HCT116 (cell line): ENCODE measurements at regions not wholly inside any gene's neighbourhood (a gene's known extent, or its start where the extent isn't known, plus 50 kb on each side); places are given as distances from the start of the nearest gene placed in this dataset.

Experiments used
- ATAC-seq: fragments of 200-7000 bp; cut with Tn5 transposase; 2 replicates; pipeline ENCODE4 v1.9.1; 2020; ENCODE audit warnings: mild to moderate bottlenecking, moderate library complexity
- BruUV-seq: library from RNA; stranded (reverse); fragments of 400-500 nt; replicated peaks from 2 replicates; lab custom pipeline; 2021; lab: Mats Ljungman, UMichigan
- CTCF ChIA-PET: fragments of 300-600 bp; sonication (Branson Sonifier 250); formaldehyde crosslinking; loops from one replicate; lab custom pipeline; 2021; ENCODE audit warnings: antibody characterized with exemption; lab: Charles Lee
- POLR2A ChIA-PET: fragments of 300-600, 350-600 bp; sonication (Branson Sonifier 250); formaldehyde crosslinking; loops from one replicate; lab custom pipeline; 2021; ENCODE audit warnings: antibody characterized with exemption; lab: Charles Lee
- RAD21 ChIA-PET, 2 experiments: fragments of 300-600 bp; sonication (Branson Sonifier 250); formaldehyde crosslinking; loops; one replicate each; lab custom pipeline; 2023; ENCODE audit warnings: low total read pairs in 2 of 2; ENCODE audit not compliant: uncharacterized antibody in 2 of 2, unreplicated experiment in 2 of 2, low non-redundant PET in 1 of 2; lab: Charles Lee
- DNase-seq: peaks from one replicate; pipeline ENCODE4 v3.0.0-alpha.2; 2010; ENCODE audit warnings: low read depth, low spot score
- H2AFZ ChIP-seq: fragments of 200-600 bp; shearing (Covaris generic), sonication (generic); 2 replicates; pipeline ENCODE4 v1.6.1; 2017; ENCODE audit warnings: low read depth, mixed run types, mixed read lengths, antibody characterized with exemption, low read length; ENCODE audit not compliant: poor library complexity, severe bottlenecking
- H3K27ac ChIP-seq: 2 replicates; pipeline ENCODE4 v1.5.1; 2012; ENCODE audit warnings: low read depth, low read length
- H3K27me3 ChIP-seq: fragments of 200-600 bp; sonication (generic); 2 replicates; pipeline ENCODE4 v1.6.1; 2016; ENCODE audit warnings: mixed run types, low read length, mixed read lengths; ENCODE audit not compliant: insufficient read depth
- H3K36me3 ChIP-seq, 2 experiments: fragments of 200-500 bp in 1 of 2; fragments of 200-600 bp in 1 of 2; sonication (Bioruptor generic) in 1 of 2; sonication (generic) in 1 of 2; 2 replicates each; pipeline versions ENCODE4 v1.5.1 to v1.6.1; 2014 to 2016; ENCODE audit warnings: low read length in 2 of 2, inconsistent platforms in 1 of 2, mixed read lengths in 1 of 2, mixed run types in 1 of 2; ENCODE audit not compliant: insufficient read depth in 2 of 2, control insufficient read depth in 1 of 2
- H3K4me1 ChIP-seq, 2 experiments: fragments of 200-600 bp in 1 of 2; sonication (generic) in 1 of 2; 2 replicates each; pipeline versions ENCODE4 v1.5.1 to v1.6.1; 2012 to 2017; ENCODE audit warnings: low read length in 2 of 2, inconsistent platforms in 1 of 2, mild to moderate bottlenecking in 1 of 2, mixed read lengths in 1 of 2, mixed run types in 1 of 2, moderate library complexity in 1 of 2; ENCODE audit not compliant: insufficient read depth in 2 of 2, control insufficient read depth in 1 of 2
- H3K4me2 ChIP-seq: fragments of 200-600 bp; sonication (generic); 2 replicates; pipeline ENCODE4 v1.6.1; 2017; ENCODE audit warnings: mixed run types, low read length, mixed read lengths
- H3K4me3 ChIP-seq, 2 experiments: fragments of 200-600 bp in 1 of 2; sonication (generic) in 1 of 2; replicated peaks in 1 of 2; 2 replicates each; pipeline ENCODE4 v1.5.1; 2011 to 2016; ENCODE audit warnings: low read length in 2 of 2, control low read depth in 1 of 2, low read depth in 1 of 2, mild to moderate bottlenecking in 1 of 2, mixed read lengths in 1 of 2, mixed run types in 1 of 2
- H3K79me2 ChIP-seq: fragments of 200-600 bp; sonication (generic); 2 replicates; pipeline ENCODE4 v1.6.1; 2017; ENCODE audit warnings: mild to moderate bottlenecking, mixed run types, low read length, moderate library complexity, mixed read lengths; ENCODE audit not compliant: insufficient read depth
- H3K9ac ChIP-seq: fragments of 200-600 bp; sonication (generic); 2 replicates; pipeline ENCODE4 v1.6.1; 2016; ENCODE audit warnings: low read length, mixed read lengths
- H3K9me2 ChIP-seq: fragments of 200-600 bp; sonication (generic), shearing (Covaris generic); 2 replicates; pipeline ENCODE4 v1.6.1; 2017; ENCODE audit warnings: mixed run types, mild to moderate bottlenecking, moderate library complexity; ENCODE audit not compliant: insufficient read depth
- H3K9me3 ChIP-seq, 2 experiments: fragments of 200-500 bp in 1 of 2; fragments of 200-600 bp in 1 of 2; sonication (Bioruptor generic) in 1 of 2; sonication (generic) in 1 of 2; 2 replicates each; pipeline ENCODE4 v1.6.1; 2014 to 2017; ENCODE audit warnings: low read length in 2 of 2, mixed read lengths in 2 of 2, inconsistent platforms in 1 of 2, low read depth in 1 of 2, mild to moderate bottlenecking in 1 of 2, mixed run types in 1 of 2, moderate library complexity in 1 of 2; ENCODE audit not compliant: control insufficient read depth in 1 of 2, insufficient read depth in 1 of 2
- H4K20me1 ChIP-seq: fragments of 200-600 bp; sonication (generic), shearing (Covaris generic); 2 replicates; pipeline ENCODE4 v1.6.1; 2017; ENCODE audit warnings: mixed run types, mild to moderate bottlenecking, moderate library complexity; ENCODE audit not compliant: insufficient read depth
- CBX3 ChIP-seq: IDR thresholded peaks from 2 replicates; pipeline ENCODE4 v1.6.1; 2012; ENCODE audit warnings: low read depth
- CEBPB ChIP-seq: IDR thresholded peaks from 2 replicates; pipeline ENCODE4 v1.6.1; 2012; ENCODE audit warnings: low read depth
- CTCF ChIP-seq, 3 experiments: fragments of 200-600 bp in 1 of 3; sonication (generic) in 1 of 3; IDR thresholded peaks in 2 of 3; conservative IDR thresholded peaks in 1 of 3; 2 replicates each; pipeline ENCODE4 v1.5.1; 2012 to 2017; ENCODE audit warnings: low read depth in 2 of 3, low read length in 2 of 3, antibody characterized with exemption in 1 of 3, borderline replicate concordance in 1 of 3, control low read depth in 1 of 3, mild to moderate bottlenecking in 1 of 3, mixed read lengths in 1 of 3, mixed run types in 1 of 3, moderate library complexity in 1 of 3; ENCODE audit not compliant: insufficient read depth in 1 of 3
- EZH2phosphoT487 ChIP-seq: fragments of 200-600 bp; IDR thresholded peaks from 2 replicates; pipeline ENCODE4 v1.6.1; 2018; ENCODE audit warnings: antibody characterized with exemption, borderline replicate concordance
- FOSL1 ChIP-seq: IDR thresholded peaks from 2 replicates; pipeline ENCODE4 v1.6.1; 2012; ENCODE audit warnings: low read depth
- JUND ChIP-seq: IDR thresholded peaks from 2 replicates; pipeline ENCODE4 v1.6.1; 2012
- POLR2AphosphoS5 ChIP-seq: IDR thresholded peaks from 2 replicates; pipeline ENCODE4 v1.6.1; 2011; ENCODE audit warnings: mild to moderate bottlenecking, low read depth, low read length, moderate library complexity
- RAD21 ChIP-seq: IDR thresholded peaks from 2 replicates; pipeline ENCODE4 v1.6.1; 2012; ENCODE audit warnings: low read depth, mild to moderate bottlenecking
- SIN3A ChIP-seq: IDR thresholded peaks from 2 replicates; pipeline ENCODE4 v1.6.1; 2012; ENCODE audit warnings: low read depth
- SP1 ChIP-seq: IDR thresholded peaks from 2 replicates; pipeline ENCODE4 v1.6.1; 2012; ENCODE audit warnings: low read depth
- SRF ChIP-seq: IDR thresholded peaks from 2 replicates; pipeline ENCODE4 v1.6.1; 2012; ENCODE audit warnings: low read depth
- TCF7L2 ChIP-seq: IDR thresholded peaks from 2 replicates; pipeline ENCODE4 v1.7.0; 2011; ENCODE audit warnings: borderline replicate concordance, inconsistent platforms; ENCODE audit not compliant: insufficient read depth, insufficient read length; ENCODE audit errors: extremely low read depth
- intact Hi-C: fragments of 100-400 bp; cut with micrococcal nuclease; formaldehyde crosslinking; loops from 2 replicates; pipeline ENCODE4 v1.10.0; 2022
- TF ChIP-seq, protein P1 (sequence below): IDR thresholded peaks from 2 replicates; pipeline ENCODE4 v1.6.1; 2011; ENCODE audit warnings: mild to moderate bottlenecking, low read length, moderate library complexity; ENCODE audit not compliant: insufficient replicate concordance; ENCODE audit errors: extremely low read depth

GRCh38 chr11:32224580-32224979 lies 133.7 kb downstream of the RCN1 start:
- no peaks in the 10 kb centered on the region for H3K4me1 ChIP-seq
- RAD21 ChIA-PET, result no interaction called here
- no peaks in the 10 kb centered on the region for H3K79me2 ChIP-seq
- H3K4me3 ChIP-seq, result no peak overlapping the region
- CTCF ChIA-PET, result interaction anchor here (2.8 kb wide), 1 partner anchor 7 kb away, joined by 15 read pairs; no protein-coding TSS in a partner anchor
- no peak overlapping the region for H3K4me2 ChIP-seq
- intact Hi-C loops, result no loop called here
- no peaks in the 10 kb centered on the region for H3K9me2 ChIP-seq
- POLR2A ChIA-PET, result no interaction called here
- BruUV-seq, result no TSS peak
- TF ChIP-seq FOSL1 (no peak), CTCF (IDR thresholded peaks at IDR 0.05 in 2 of 3, conservative IDR thresholded peaks at IDR 0.05 in 1 of 3; ENCODE audit: borderline replicate concordance in 1 of 3, insufficient read depth in 1 of 3, low read depth in 2 of 3, low read length in 2 of 3) (no peak), RAD21 (no peak), EZH2phosphoT487 (no peak), SRF (no peak)
- no peaks in the 10 kb centered on the region for H3K9me3 ChIP-seq
- ATAC-seq, result no peak
- H3K27ac ChIP-seq, result no peak overlapping the region
- H3K36me3 ChIP-seq, result no peaks in the 10 kb centered on the region
- H4K20me1 ChIP-seq, result no peaks in the 10 kb centered on the region
- H2AFZ ChIP-seq, result no peak overlapping the region
- DNase-seq, result no peak
- peaks cover 4% of the 10 kb centered on the region; the same call in 1 of the 2 replicates for H3K27me3 ChIP-seq
- H3K9ac ChIP-seq, result no peak overlapping the region

DNA sequence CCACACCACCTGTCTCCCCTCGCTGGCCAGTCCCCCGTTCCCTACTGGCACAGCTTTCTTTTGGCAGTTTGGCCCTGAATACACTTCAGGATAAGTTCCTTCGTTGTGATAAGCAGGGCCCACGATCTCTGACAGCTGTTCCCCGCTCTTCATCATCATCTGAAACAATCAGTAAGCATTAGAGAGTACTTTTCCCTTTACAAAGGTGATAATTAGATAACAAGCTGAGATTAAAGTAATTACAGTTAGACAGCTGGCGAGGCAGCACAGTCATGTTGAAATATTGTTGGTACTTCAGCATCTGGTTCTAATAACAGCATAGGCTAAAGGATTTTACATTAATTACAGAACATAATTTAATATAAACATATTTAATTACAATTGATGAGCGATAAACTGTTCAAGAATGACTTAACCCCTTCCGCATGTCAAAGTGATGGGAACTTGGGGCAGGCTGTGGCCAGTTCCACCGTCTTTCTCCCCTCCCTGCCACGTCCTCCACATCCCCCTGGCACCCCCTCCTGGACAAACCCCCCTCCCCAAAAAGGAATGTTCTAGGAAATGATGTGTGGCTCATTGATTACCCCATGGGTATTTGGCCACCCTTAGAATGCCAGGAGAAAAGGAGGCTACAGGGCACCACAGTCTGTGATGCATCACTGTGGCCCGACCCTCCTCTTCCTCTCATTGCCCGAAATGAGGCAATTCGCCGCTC lies 134.9 kb downstream of the RCN1 start:
- Histone ChIP-seq H3K4me1 (no peaks in the 10 kb centered on the region), H3K9me2 (no peaks in the 10 kb centered on the region), H3K9me3 (no peaks in the 10 kb centered on the region), H2AFZ (no peak overlapping the region), H3K9ac (no peak overlapping the region), H3K27ac (no peak overlapping the region), H3K27me3 (peaks cover 4% of the 10 kb centered on the region; the same call in 1 of the 2 replicates), H4K20me1 (no peaks in the 10 kb centered on the region), H3K36me3 (no peaks in the 10 kb centered on the region), H3K4me2 (no peak overlapping the region), H3K4me3 (no peak overlapping the region), H3K79me2 (no peaks in the 10 kb centered on the region)
- ChIA-PET RAD21 (no interaction called here), CTCF (no interaction called here), POLR2A (no interaction called here)
- intact Hi-C loops, result no loop called here
- DNase-seq, result no peak
- TF ChIP-seq JUND (no peak), FOSL1 (no peak), TCF7L2 (no peak), SP1 (no peak), CEBPB (no peak), SIN3A (no peak), CBX3 (no peak), POLR2AphosphoS5 (no peak)
- TF ChIP-seq, protein P1, sequence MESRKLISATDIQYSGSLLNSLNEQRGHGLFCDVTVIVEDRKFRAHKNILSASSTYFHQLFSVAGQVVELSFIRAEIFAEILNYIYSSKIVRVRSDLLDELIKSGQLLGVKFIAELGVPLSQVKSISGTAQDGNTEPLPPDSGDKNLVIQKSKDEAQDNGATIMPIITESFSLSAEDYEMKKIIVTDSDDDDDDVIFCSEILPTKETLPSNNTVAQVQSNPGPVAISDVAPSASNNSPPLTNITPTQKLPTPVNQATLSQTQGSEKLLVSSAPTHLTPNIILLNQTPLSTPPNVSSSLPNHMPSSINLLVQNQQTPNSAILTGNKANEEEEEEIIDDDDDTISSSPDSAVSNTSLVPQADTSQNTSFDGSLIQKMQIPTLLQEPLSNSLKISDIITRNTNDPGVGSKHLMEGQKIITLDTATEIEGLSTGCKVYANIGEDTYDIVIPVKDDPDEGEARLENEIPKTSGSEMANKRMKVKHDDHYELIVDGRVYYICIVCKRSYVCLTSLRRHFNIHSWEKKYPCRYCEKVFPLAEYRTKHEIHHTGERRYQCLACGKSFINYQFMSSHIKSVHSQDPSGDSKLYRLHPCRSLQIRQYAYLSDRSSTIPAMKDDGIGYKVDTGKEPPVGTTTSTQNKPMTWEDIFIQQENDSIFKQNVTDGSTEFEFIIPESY, result no peak
- no peak for ATAC-seq
- no TSS peak for BruUV-seq
